NCI-H1092 (cell line): ENCODE measurements at regions not wholly inside any gene's neighbourhood (a gene's known extent, or its start where the extent isn't known, plus 50 kb on each side); places are given as distances from the start of the nearest gene placed in this dataset.

Experiments
- DNase-seq: peaks from one replicate; lab custom pipeline; 2025; lab: John Stamatoyannopoulos, UW

DNA sequence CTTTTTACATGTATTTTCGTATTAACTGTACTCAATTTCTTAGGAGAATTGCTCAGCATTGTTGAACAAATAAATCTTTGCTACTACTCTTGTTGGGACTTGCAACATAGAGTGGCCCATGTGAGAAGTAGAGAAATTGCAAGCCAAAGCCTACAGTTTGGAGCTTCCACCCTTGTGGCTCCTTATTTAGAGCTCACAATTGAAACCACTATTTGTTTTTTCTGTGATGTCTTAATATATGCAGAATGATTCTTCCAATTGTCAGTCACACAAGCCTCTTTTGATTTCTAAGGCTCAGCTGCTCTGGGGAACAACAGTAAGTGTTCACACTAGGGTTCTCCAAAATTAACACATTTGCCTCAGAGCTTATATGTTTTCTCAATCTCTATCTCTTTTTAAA, 60.2 kb upstream of the GALNT13 start:
- no peak for DNase-seq

GRCh38 chr2:153812632-153813031, 59.1 kb upstream of the GALNT13 start:
- no peak for DNase-seq

GRCh38 chr2:153818242-153818641, 53.5 kb upstream of the GALNT13 start:
- no peak for DNase-seq

GRCh38 chr2:153819074-153819473, 52.6 kb upstream of the GALNT13 start:
- no peak for DNase-seq

DNA sequence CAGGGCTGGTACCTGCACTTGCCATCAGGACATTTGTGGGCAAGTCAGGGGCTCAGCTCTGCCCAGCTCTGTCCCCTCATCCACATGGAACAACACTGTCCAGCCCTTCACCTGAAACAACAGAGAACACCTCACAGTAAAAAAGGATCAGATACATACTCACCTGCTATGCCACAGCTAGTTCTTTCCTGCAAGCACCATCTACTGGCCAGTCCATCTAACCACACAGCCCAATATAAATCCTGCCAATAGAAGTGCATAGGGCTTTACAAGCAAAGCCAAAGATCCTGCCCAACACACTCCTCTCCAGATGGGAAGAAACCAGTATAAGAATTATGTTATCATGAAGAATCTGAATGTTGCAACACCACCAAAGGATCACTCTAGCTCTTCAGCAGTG, 52.2 kb upstream of the GALNT13 start:
- DNase-seq: no peak
